HepG2 (cell line): ENCODE measurements at regions not wholly inside any gene's neighbourhood (a gene's known extent, or its start where the extent isn't known, plus 50 kb on each side); places are given as distances from the start of the nearest gene placed in this dataset.

Experiments
- ATF5 ChIP-seq: sonication (generic); formaldehyde crosslinking; IDR thresholded peaks from 2 replicates; pipeline ENCODE4 v1.4.0; 2020; ENCODE audit warnings: mild to moderate bottlenecking, low read depth, missing genetic modification reagents
- CC2D1A ChIP-seq: sonication (generic); formaldehyde crosslinking; IDR thresholded peaks from 2 replicates; pipeline ENCODE4 v1.8.1; 2023; ENCODE audit warnings: mild to moderate bottlenecking, missing genetic modification reagents
- CHD4 ChIP-seq: fragments of 200-600 bp; sonication (generic); IDR thresholded peaks from 2 replicates; pipeline ENCODE4 v1.7.0; 2017; ENCODE audit warnings: mild to moderate bottlenecking, low read length, borderline replicate concordance
- FOXP4 ChIP-seq: sonication (generic); formaldehyde crosslinking; IDR thresholded peaks from 2 replicates; pipeline ENCODE4 v1.4.0; 2020; ENCODE audit warnings: missing genetic modification reagents
- FUBP1 ChIP-seq: sonication (generic); formaldehyde crosslinking; IDR thresholded peaks from 2 replicates; pipeline ENCODE4 v1.5.1; 2020; ENCODE audit warnings: missing genetic modification reagents, mild to moderate bottlenecking, borderline replicate concordance
- MBD4 ChIP-seq: IDR thresholded peaks from 2 replicates; pipeline ENCODE4 v1.6.1; 2012; ENCODE audit warnings: low read length, inconsistent platforms, borderline replicate concordance
- MTF2 ChIP-seq: sonication (generic); formaldehyde crosslinking; IDR thresholded peaks from 2 replicates; pipeline ENCODE4 v1.5.0; 2020; ENCODE audit warnings: missing genetic modification reagents, borderline replicate concordance
- PATZ1 ChIP-seq: sonication (generic); formaldehyde crosslinking; IDR thresholded peaks from 2 replicates; pipeline ENCODE4 v1.4.0; 2020; ENCODE audit warnings: missing genetic modification reagents
- PLSCR1 ChIP-seq: sonication (generic); formaldehyde crosslinking; IDR thresholded peaks from 2 replicates; pipeline ENCODE4 v1.5.0; 2020; ENCODE audit warnings: missing genetic modification reagents, mild to moderate bottlenecking, borderline replicate concordance
- RARA ChIP-seq: IDR thresholded peaks from 2 replicates; pipeline ENCODE4 v1.6.1; 2016; ENCODE audit warnings: missing genetic modification reagents, missing compliant biosample characterization
- TBX2 ChIP-seq: sonication (generic); formaldehyde crosslinking; IDR thresholded peaks from 2 replicates; pipeline ENCODE4 v1.5.0; 2020; ENCODE audit warnings: missing genetic modification reagents, mild to moderate bottlenecking, borderline replicate concordance
- TOPORS ChIP-seq: sonication (generic); formaldehyde crosslinking; IDR thresholded peaks from 2 replicates; pipeline ENCODE4 v1.8.0; 2023; ENCODE audit warnings: mild to moderate bottlenecking, missing genetic modification reagents
- ZBTB37 ChIP-seq: sonication (generic); formaldehyde crosslinking; IDR thresholded peaks from 2 replicates; pipeline ENCODE4 v1.4.0; 2020; ENCODE audit warnings: mild to moderate bottlenecking, missing genetic modification reagents
- ZFX ChIP-seq: sonication (generic); formaldehyde crosslinking; IDR thresholded peaks from 2 replicates; pipeline ENCODE4 v1.4.0; 2020; ENCODE audit warnings: mild to moderate bottlenecking, low read depth, missing genetic modification reagents, moderate library complexity
- ZKSCAN8 ChIP-seq: IDR thresholded peaks from 2 replicates; pipeline ENCODE4 v1.6.1; 2016; ENCODE audit warnings: borderline replicate concordance, missing genetic modification reagents, missing compliant biosample characterization
- ZMYM4 ChIP-seq: sonication (generic); formaldehyde crosslinking; IDR thresholded peaks from 2 replicates; pipeline ENCODE4 v1.8.1; 2023; ENCODE audit warnings: mild to moderate bottlenecking, missing genetic modification reagents
- ZNF143 ChIP-seq: sonication (generic); formaldehyde crosslinking; IDR thresholded peaks from 2 replicates; pipeline ENCODE4 v1.4.0; 2020; ENCODE audit warnings: missing genetic modification reagents
- ZNF253 ChIP-seq: sonication (generic); formaldehyde crosslinking; IDR thresholded peaks from 2 replicates; pipeline ENCODE4 v1.8.0; 2022; ENCODE audit warnings: mild to moderate bottlenecking, missing genetic modification reagents, borderline replicate concordance
- ZNF44 ChIP-seq: sonication (generic); formaldehyde crosslinking; IDR thresholded peaks from 2 replicates; pipeline ENCODE4 v1.5.1; 2020; ENCODE audit warnings: mild to moderate bottlenecking, missing genetic modification reagents
- ZNF619 ChIP-seq: sonication (generic); formaldehyde crosslinking; IDR thresholded peaks from 2 replicates; pipeline ENCODE4 v1.4.0; 2020; ENCODE audit warnings: mild to moderate bottlenecking, missing genetic modification reagents
- ZNF788 ChIP-seq: sonication (generic); formaldehyde crosslinking; IDR thresholded peaks from 2 replicates; pipeline ENCODE4 v1.5.0; 2020; ENCODE audit warnings: mild to moderate bottlenecking, missing genetic modification reagents, borderline replicate concordance

- TF ChIP-seq ZBTB37 (CRISPR knock-in tag) (0 out of 2 replicates have a peak, but pooled peaks have one; percentile 33), ZNF143 (peak; percentile 75), FUBP1 (CRISPR knock-in tag) (no peak), TOPORS (CRISPR knock-in tag) (0 out of 2 replicates have a peak, but pooled peaks have one; percentile 5), ZNF253 (CRISPR knock-in tag) (no peak), ZKSCAN8 (CRISPR knock-in tag) (0 out of 2 replicates have a peak, but pooled peaks have one; percentile 72), TBX2 (CRISPR knock-in tag) (peak; percentile 92), ZFX (CRISPR knock-in tag) (peak; percentile 69), CHD4 (no peak), ZNF619 (CRISPR knock-in tag) (no peak), MBD4 (peak; percentile 96), ZMYM4 (CRISPR knock-in tag) (peak; percentile 90), ATF5 (CRISPR knock-in tag) (no peak), MTF2 (no peak), ZNF44 (no peak), ZNF788 (CRISPR knock-in tag) (peak; percentile 93; the same call in 1 of the 2 replicates), PATZ1 (CRISPR knock-in tag) (peak; percentile 95), FOXP4 (CRISPR knock-in tag) (peak; percentile 99), PLSCR1 (no peak), CC2D1A (CRISPR knock-in tag) (no peak), RARA (CRISPR knock-in tag) (peak; percentile 95)
These were observed 175.4 kb upstream of the RFC3 start (continued) for GRCh38 chr13:33642374-33643065.
